CD8-positive, alpha-beta memory T cell (primary cell): ENCODE measurements at regions not wholly inside any gene's neighbourhood (a gene's known extent, or its start where the extent isn't known, plus 50 kb on each side); places are given as distances from the start of the nearest gene placed in this dataset.
"Not testable (repeated sequence)": the region's sequence is repeated elsewhere in the genome, so short reads cannot be mapped to it uniquely, and the experiment has no call there.

Experiments used
- CTCF ChIA-PET: fragments of 350-600 bp; sonication (Branson Sonifier 250); formaldehyde crosslinking; loops from one replicate; lab custom pipeline; 2021; ENCODE audit warnings: antibody characterized with exemption; lab: Charles Lee
- POLR2A ChIA-PET: fragments of 350-600 bp; sonication (Branson Sonifier 250); formaldehyde crosslinking; loops from one replicate; lab custom pipeline; 2021; ENCODE audit warnings: antibody characterized with exemption; lab: Charles Lee
- DNase-seq, 5 donors: peaks; one replicate each; pipeline versions ENCODE4 v3.0.0 to v3.0.0-alpha.2; 2020 to 2022; ENCODE audit warnings: mixed read lengths in 1 of 5
- H3K27ac ChIP-seq: one replicate; pipeline ENCODE4 v1.7.0; 2013; ENCODE audit warnings: low read depth, mild to moderate bottlenecking, low read length, moderate library complexity
- H3K27me3 ChIP-seq: 2 replicates; pipeline ENCODE4 v1.7.0; 2013; ENCODE audit warnings: low read length, mild to moderate bottlenecking; ENCODE audit not compliant: insufficient read depth, poor library complexity, severe bottlenecking
- H3K36me3 ChIP-seq: 2 replicates; pipeline ENCODE4 v1.7.0; 2013; ENCODE audit warnings: mild to moderate bottlenecking, low read length, moderate library complexity; ENCODE audit not compliant: insufficient read depth
- H3K4me1 ChIP-seq: 2 replicates; pipeline ENCODE4 v1.7.0; 2013; ENCODE audit warnings: mild to moderate bottlenecking, low read length, moderate library complexity; ENCODE audit not compliant: insufficient read depth
- H3K4me3 ChIP-seq: 2 replicates; pipeline ENCODE4 v1.7.0; 2013; ENCODE audit warnings: mild to moderate bottlenecking, low read length
- H3K9me3 ChIP-seq: 2 replicates; pipeline ENCODE4 v1.7.0; 2013; ENCODE audit warnings: mild to moderate bottlenecking, low read length
- H3K27ac Mint-ChIP-seq, 8 donors: one replicate each; pipeline ENCODE4 v1.8.0; 2020 to 2021; ENCODE audit warnings: mixed read lengths in 8 of 8, mild to moderate bottlenecking in 6 of 8, inconsistent platforms in 3 of 8, moderate library complexity in 3 of 8
- H3K27me3 Mint-ChIP-seq, 2 donors: one replicate each; pipeline ENCODE4 v1.8.0; 2020 to 2021; ENCODE audit warnings: mixed read lengths in 2 of 2, mild to moderate bottlenecking in 1 of 2, moderate library complexity in 1 of 2
- H3K36me3 Mint-ChIP-seq, 3 donors: one replicate each; pipeline ENCODE4 v1.8.0; 2020 to 2021; ENCODE audit warnings: mixed read lengths in 3 of 3, inconsistent platforms in 1 of 3, mild to moderate bottlenecking in 1 of 3
- H3K4me1 Mint-ChIP-seq, 3 donors: one replicate each; pipeline ENCODE4 v1.8.0; 2020 to 2021; ENCODE audit warnings: mixed read lengths in 3 of 3, inconsistent platforms in 1 of 3, mild to moderate bottlenecking in 1 of 3
- H3K4me3 Mint-ChIP-seq, 7 donors: one replicate each; pipeline ENCODE4 v1.8.0; 2020 to 2021; ENCODE audit warnings: mixed read lengths in 7 of 7, mild to moderate bottlenecking in 6 of 7, moderate library complexity in 4 of 7, inconsistent platforms in 2 of 7
- H3K9me3 Mint-ChIP-seq, 5 donors: one replicate each; pipeline ENCODE4 v1.8.0; 2020 to 2022; ENCODE audit warnings: mixed read lengths in 5 of 5, mild to moderate bottlenecking in 3 of 5, moderate library complexity in 2 of 5, inconsistent platforms in 1 of 5

DNA sequence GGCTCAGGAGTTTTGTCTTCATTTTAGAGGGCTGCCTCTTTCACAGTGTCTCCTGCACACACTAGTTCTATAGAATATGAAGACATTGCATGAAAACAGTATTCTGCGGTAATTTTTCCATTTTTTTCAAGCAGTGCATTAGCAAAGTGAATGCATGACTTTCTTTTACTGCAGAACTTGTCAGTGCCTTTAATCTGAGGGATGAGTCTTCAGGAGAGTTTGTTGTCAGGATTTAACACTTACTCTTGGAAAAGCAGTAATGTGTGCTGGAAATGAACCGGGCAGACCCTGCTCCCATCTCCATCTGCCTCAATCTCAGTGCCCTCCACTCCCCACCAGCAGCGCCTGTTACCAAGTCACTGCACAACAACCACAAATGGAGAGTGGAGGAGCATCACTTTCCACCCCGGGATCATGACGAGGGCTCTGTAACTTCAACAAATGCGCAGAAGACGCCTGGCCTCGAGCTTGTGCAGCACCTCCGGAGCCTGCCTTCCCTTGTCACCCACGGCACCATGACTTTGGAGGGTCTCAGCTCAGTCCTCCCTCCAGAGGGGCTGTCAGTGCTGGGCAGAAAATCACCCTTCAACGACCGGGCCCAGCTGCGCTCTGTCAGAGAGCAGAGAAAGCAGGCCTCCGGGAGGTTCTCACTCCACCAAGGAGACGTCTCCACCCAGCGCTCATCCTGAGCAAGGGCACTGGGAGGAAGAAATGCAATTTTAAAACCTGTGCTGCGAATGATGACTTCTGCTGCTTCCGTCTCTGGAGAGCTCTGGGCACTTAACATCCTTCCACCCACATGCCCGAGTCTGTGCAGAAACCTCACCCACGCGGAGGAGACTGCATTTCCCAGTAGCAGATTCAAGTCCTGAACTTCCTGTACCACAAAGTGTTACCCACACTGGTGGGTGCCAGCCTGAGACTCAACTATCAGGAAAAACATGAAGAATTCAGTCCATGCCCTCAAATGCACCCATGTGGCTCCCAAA is 255.7 kb downstream of the ADGRD1 start:
- Histone ChIP-seq H3K4me1 (no peaks in the 10 kb centered on the region), H3K27me3 (no peaks in the 10 kb centered on the region), H3K9me3 (no peaks in the 10 kb centered on the region), H3K36me3 (no peaks in the 10 kb centered on the region), H3K4me3 (no peak overlapping the region), H3K27ac (no peak overlapping the region)
- ChIA-PET CTCF (interaction anchor here (0.6 kb wide), 1 partner anchor 846 kb away, joined by 3 read pairs; no protein-coding TSS in a partner anchor), POLR2A (no interaction called here)
- Mint-ChIP-seq H3K9me3 (peaks cover 0 to 6% (median 0%) of the 10 kb centered on the region in 5 donors), H3K27me3 (peaks cover 3 to 13% of the 10 kb centered on the region in 2 donors), H3K4me1 (no peaks in the 10 kb centered on the region), H3K27ac (no peak overlapping the region), H3K36me3 (no peaks in the 10 kb centered on the region), H3K4me3 (no peak overlapping the region)
- DNase-seq = no peak

DNA sequence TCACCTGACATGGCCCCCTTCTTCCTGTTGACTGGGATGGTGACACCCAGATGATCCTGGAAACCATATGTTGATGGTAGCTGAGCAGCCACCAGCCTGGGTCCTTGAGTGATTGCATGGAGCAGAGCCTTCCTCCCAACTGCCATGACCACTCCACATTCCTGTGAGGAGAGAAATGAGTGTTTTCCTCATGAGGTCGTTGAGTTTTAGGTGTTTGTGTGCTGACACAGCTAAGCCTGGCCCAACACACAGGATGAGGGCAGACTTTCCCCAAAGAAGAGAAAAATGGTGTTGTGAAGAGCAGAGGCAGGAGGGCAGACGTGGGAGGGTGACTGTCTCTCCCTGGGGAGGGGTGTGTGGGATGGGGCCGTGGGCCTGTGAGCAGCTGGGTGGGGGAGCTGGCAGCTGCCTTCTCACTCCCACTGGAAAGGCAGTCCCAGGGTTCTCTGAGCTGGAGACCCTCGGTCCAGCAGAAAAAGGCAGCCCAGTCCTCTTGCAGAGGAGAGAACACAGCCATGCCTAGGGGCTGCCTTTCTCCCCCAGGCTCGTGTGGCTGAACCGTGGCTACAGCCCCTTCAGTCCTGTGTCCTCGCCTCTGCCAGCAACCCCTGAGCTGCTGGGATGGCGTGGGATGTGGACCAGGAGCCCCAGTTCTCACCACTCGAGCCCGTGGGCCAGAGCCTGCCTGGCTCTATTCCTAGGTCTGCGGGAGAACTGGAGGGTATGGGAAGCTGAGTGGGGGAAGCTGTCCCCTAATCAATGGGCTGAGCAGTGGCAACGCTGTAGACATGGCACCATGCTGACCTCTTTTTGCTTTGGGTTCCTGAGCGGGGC is 257.0 kb downstream of the ADGRD1 start:
- peaks cover 3 to 13% of the 10 kb centered on the region in 2 donors for H3K27me3 Mint-ChIP-seq
- CTCF ChIA-PET = no interaction called here
- no peak for DNase-seq
- Histone ChIP-seq H3K36me3 (no peaks in the 10 kb centered on the region), H3K4me1 (no peaks in the 10 kb centered on the region), H3K9me3 (no peaks in the 10 kb centered on the region), H3K27me3 (no peaks in the 10 kb centered on the region), H3K4me3 (no peak overlapping the region), H3K27ac (no peak overlapping the region)
- no peak overlapping the region for H3K27ac Mint-ChIP-seq
- H3K36me3 Mint-ChIP-seq = no peaks in the 10 kb centered on the region
- peaks cover 0 to 6% (median 0%) of the 10 kb centered on the region in 5 donors for H3K9me3 Mint-ChIP-seq
- no peak overlapping the region for H3K4me3 Mint-ChIP-seq
- POLR2A ChIA-PET = no interaction called here
- no peaks in the 10 kb centered on the region for H3K4me1 Mint-ChIP-seq

DNA sequence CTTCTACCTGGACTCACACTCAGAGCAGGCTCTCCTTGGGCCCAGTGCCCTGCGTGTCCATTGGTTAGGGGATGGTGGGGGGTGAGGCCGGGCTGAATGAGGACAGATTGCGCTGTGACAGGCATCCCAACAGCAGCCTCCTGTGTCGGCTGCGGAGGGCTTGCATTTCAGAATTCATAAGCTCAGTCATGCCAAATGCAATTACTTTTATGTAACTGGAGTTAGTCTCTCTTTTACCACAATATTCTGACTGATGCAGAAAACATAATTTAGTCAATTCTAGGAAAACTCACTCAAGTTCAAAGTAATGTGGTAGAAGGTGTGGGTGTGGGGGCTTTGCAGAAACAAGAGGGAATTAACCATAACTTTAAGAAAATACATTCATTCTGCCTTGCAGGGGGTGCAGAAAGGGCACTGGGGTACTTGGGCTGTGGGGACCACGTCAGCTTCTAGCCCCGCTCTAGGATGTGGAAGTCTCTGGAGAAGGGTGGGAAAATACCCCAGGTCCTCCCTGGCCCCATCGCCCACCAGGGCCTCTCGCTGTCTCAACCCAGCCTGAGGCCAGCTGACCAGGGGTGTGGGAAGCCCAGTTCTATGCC is 257.7 kb downstream of the ADGRD1 start:
- Histone ChIP-seq H3K27ac (no peak overlapping the region), H3K4me1 (no peaks in the 10 kb centered on the region), H3K27me3 (no peaks in the 10 kb centered on the region), H3K9me3 (no peaks in the 10 kb centered on the region), H3K4me3 (no peak overlapping the region), H3K36me3 (no peaks in the 10 kb centered on the region)
- POLR2A ChIA-PET = no interaction called here
- CTCF ChIA-PET = interaction anchor here (1.0 kb wide), 1 partner anchor 21 kb away, joined by 3 read pairs; no protein-coding TSS in a partner anchor
- H3K4me1 Mint-ChIP-seq = no peaks in the 10 kb centered on the region
- peaks cover 0 to 6% (median 0%) of the 10 kb centered on the region in 5 donors for H3K9me3 Mint-ChIP-seq
- H3K4me3 Mint-ChIP-seq = no peak overlapping the region
- DNase-seq = no peak
- no peaks in the 10 kb centered on the region for H3K36me3 Mint-ChIP-seq
- peaks cover 6 to 13% of the 10 kb centered on the region in 2 donors for H3K27me3 Mint-ChIP-seq
- no peak overlapping the region for H3K27ac Mint-ChIP-seq

DNA sequence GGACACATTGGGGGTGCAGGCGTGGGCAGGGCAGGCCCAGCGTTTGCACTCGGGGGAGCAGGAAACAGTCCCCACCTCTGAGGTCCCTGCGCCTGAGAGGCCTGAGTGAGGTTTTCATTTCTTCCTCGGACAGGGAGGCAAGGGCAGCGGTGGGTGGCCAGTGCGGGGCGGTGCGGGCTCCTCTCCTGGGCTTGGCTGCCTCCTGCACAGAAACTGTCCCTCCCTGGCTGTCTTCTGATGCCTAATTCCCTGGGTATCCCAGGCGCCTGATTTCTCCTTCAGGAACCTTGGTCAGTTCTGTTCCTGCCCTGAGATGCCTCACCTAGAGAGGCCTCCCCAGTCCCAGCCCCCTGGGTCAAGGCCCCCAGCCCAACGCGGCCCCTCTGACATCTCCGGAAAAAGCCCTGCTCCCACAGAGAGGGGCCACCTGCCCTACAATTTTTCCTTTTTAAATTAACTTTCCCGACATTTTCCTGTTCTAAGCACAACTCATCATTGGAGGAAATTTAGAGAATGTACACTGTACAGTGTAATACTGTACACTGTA is 260.3 kb downstream of the ADGRD1 start:
- no peaks in the 10 kb centered on the region for H3K4me1 ChIP-seq
- no peak overlapping the region for H3K27ac Mint-ChIP-seq

DNA sequence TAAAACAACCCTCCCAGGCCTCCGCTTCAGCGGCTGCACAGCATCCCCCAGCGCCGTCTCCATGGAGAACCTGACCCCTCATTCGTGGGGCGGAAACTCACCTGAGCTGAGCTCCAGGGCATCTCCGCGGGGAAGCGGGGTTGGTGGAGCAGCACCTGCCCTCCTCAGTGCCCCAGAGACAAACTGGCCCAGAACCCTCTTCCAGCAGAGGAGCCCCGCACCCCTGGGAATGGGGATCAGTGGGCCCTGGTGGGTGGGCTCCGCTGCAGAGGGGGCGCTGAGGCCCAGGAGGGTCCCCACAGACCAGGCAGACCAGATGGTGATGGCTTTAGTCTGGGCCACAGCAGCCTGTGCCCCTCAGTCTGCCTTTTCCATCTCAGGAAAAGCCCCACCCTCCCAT is 261.2 kb downstream of the ADGRD1 start:
- DNase-seq, H3K4me3 ChIP-seq, H3K4me1 Mint-ChIP-seq, CTCF ChIA-PET, POLR2A ChIA-PET, H3K36me3 ChIP-seq, H3K4me3 Mint-ChIP-seq, H3K4me1 ChIP-seq, H3K9me3 Mint-ChIP-seq, H3K27ac Mint-ChIP-seq, H3K27ac ChIP-seq, H3K9me3 ChIP-seq, H3K36me3 Mint-ChIP-seq, H3K27me3 ChIP-seq: not testable (repeated sequence)
- H3K27me3 Mint-ChIP-seq = peaks cover 8 to 20% of the 10 kb centered on the region in 2 donors

More for the DNA sequence above, 260.3 kb downstream of the ADGRD1 start:
- H3K4me3 ChIP-seq = no peak overlapping the region
- POLR2A ChIA-PET = no interaction called here
- H3K9me3 ChIP-seq = no peaks in the 10 kb centered on the region
- Mint-ChIP-seq H3K4me3 (no peak overlapping the region), H3K36me3 (no peaks in the 10 kb centered on the region), H3K4me1 (no peaks in the 10 kb centered on the region), H3K9me3 (peaks cover 0 to 6% (median 0%) of the 10 kb centered on the region in 5 donors), H3K27me3 (peaks cover 6 to 30% of the 10 kb centered on the region in 2 donors)
- H3K27me3 ChIP-seq = no peaks in the 10 kb centered on the region
- no peaks in the 10 kb centered on the region for H3K36me3 ChIP-seq
- no peak for DNase-seq
- CTCF ChIA-PET = no interaction called here
- no peak overlapping the region for H3K27ac ChIP-seq

DNA sequence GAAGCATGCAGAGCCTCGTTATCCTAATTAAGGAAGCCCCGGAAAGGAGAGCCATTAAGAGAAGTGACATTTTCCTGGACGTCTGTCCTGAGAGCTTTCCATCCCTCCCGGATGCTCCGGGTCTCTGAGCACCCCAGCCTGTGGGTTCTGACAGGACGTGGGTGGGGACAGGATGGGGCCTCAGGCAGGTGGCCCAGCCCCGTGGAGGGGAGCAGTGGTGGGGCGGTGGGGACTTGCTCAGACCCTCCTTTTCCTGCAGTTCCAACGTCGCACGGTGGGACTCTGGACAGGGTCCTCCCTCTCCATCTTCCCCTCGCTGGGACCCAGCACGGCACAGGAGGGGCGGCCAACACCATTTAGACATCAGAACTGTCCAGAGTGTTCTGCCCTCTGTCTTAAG is 262.9 kb downstream of the ADGRD1 start:
- H3K4me1 ChIP-seq, H3K4me3 ChIP-seq, H3K4me3 Mint-ChIP-seq, H3K9me3 Mint-ChIP-seq, CTCF ChIA-PET, DNase-seq, H3K27me3 ChIP-seq, H3K27ac Mint-ChIP-seq, H3K36me3 ChIP-seq, POLR2A ChIA-PET, H3K27ac ChIP-seq, H3K36me3 Mint-ChIP-seq, H3K9me3 ChIP-seq, H3K4me1 Mint-ChIP-seq: not testable (repeated sequence)
- peaks cover 11 to 25% of the 10 kb centered on the region in 2 donors for H3K27me3 Mint-ChIP-seq

DNA sequence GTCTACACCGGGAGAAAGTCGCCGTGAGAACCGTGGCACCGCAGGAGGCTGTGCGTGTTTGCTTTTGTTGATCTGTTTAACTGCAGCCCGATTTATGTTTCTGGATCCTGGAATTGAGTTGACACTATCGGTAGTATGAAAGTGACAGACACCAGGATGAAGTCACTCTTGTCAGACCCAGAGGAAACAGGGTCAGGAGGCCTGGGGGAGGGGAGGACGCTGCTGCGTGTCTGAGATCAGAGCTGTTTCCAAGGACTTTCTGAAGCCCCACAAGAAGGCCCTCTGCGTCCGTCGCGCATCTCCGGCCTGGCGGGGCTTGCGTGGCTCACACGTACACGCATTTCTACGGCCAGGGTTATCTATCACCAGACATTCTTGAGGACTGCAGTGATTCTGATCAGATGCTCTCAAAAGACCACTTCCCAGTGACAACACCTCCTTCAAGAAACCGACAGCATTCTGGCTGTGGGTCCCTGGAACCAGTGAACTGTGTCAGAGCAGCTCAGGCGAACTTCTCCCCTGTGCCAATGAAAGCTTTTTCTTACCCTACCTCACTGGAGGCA is 263.4 kb downstream of the ADGRD1 start:
- Histone ChIP-seq H3K4me1 (no peaks in the 10 kb centered on the region), H3K27me3 (no peaks in the 10 kb centered on the region), H3K36me3 (no peaks in the 10 kb centered on the region), H3K27ac (no peak overlapping the region), H3K4me3 (no peak overlapping the region), H3K9me3 (no peaks in the 10 kb centered on the region)
- CTCF ChIA-PET = no interaction called here
- no peaks in the 10 kb centered on the region for H3K36me3 Mint-ChIP-seq
- peaks cover under 1 to 3% (median 2%) of the 10 kb centered on the region in 3 donors for H3K4me1 Mint-ChIP-seq
- H3K27ac Mint-ChIP-seq = no peak overlapping the region
- POLR2A ChIA-PET = no interaction called here
- peaks cover 10 to 27% of the 10 kb centered on the region in 2 donors for H3K27me3 Mint-ChIP-seq
- no peak for DNase-seq
- no peak overlapping the region for H3K4me3 Mint-ChIP-seq
- H3K9me3 Mint-ChIP-seq = peaks cover 0 to 5% (median 0%) of the 10 kb centered on the region in 5 donors
